ENCODE measurements at regions not wholly inside any gene's neighbourhood (a gene's known extent, or its start where the extent isn't known, plus 50 kb on each side); places are given as distances from the start of the nearest gene placed in this dataset.

DNA sequence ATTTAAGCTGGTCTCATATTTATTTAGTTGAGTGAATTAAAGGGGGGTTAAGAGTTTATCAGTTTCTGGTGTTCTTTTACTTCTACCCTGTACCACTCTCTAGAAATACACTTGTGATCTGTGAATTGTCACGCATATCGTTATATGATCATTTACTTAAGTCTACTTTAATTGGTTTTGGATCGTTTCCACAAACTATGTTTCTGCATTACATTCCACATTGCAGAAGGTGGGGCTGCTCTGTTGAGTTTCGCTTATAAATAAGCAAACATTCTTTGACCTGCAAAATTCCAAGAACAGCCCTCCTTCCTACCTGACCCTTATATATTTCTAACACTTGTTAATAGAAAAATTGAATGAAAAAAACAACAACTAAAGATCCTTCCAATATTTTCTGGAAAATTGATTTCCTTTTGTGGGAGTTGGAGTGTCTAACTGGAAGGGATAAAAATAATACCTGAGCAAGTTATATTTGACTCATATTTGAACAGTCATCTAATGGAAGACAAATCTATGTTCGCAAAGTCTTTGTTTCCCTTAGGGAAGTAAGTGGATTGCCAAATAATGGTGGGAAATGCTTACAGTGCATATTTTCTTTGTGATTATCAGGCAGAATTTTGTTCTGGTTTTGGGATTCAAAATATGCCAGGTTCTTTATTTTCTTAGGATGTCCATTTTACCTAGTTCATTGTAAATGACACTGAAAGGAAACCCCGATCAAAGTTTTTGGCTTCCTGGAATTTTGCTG is 152.7 kb downstream of the RELL1 start (continued):
- no peak for TF ChIP-seq ZNF701 (tag by site-specific recombination; IDR thresholded peaks at IDR 0.05)
- 0 out of 2 replicates have a peak, but pooled peaks have one; percentile 14 for TF ChIP-seq OVOL3 (tag by site-specific recombination; IDR thresholded peaks at IDR 0.05)
- peak; percentile 70 for TF ChIP-seq ZNF843 (tag by site-specific recombination; IDR thresholded peaks at IDR 0.05)

DNA sequence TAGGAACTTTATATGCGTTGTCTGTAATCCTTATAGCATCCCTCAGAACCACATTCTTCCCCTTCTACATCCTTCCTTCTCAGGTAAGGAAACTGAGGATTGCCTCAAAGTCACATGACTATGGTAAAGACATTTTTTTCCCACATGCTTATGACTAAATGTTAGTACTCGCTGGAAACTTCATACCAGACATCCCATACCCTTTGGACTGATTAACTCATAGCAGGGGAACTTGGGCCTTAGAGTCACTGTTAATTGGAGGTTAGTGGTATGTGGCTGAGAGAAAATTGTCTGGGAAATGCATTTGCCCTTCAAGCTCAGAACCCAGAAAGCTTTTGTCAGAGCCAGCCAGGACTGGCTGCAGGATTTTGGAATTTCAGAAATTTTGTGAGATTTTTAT is 155.0 kb downstream of the RELL1 start:
- Histone ChIP-seq H3K9me3 (ENCODE audit: control insufficient read depth, insufficient read depth, low read depth, low read length) (no peaks in the 10 kb centered on the region), H3K4me3 (ENCODE audit: low read depth, low read length) (no peak overlapping the region), H3K4me1 (ENCODE audit: control insufficient read depth, insufficient read depth, low read length) (peaks cover 4% of the 10 kb centered on the region; the same call in 1 of the 2 replicates), H3K36me3 (ENCODE audit: control insufficient read depth in 2 of 2, insufficient read depth in 1 of 2, low read length in 2 of 2) (no peaks in the 10 kb centered on the region), H3K27ac (ENCODE audit: extremely low read depth, low read depth, low read length) (no peak overlapping the region)
- CTCF ChIA-PET: no interaction called here
- no peak for TF ChIP-seq ZNF488 (tag by site-specific recombination; IDR thresholded peaks at IDR 0.05)
- TF ChIP-seq ZNF391 (tag by site-specific recombination; IDR thresholded peaks at IDR 0.05; ENCODE audit: borderline replicate concordance, low read depth): no peak
- no peak for TF ChIP-seq ZSCAN30 (tag by site-specific recombination; IDR thresholded peaks at IDR 0.05)
- TF ChIP-seq ZNF501 (tag by site-specific recombination; IDR thresholded peaks at IDR 0.05): no peak
- TF ChIP-seq SP7 (tag by site-specific recombination; IDR thresholded peaks at IDR 0.05): no peak
- no peak for TF ChIP-seq ZBTB44 (tag by site-specific recombination; IDR thresholded peaks at IDR 0.05)
- TF ChIP-seq ZBTB49 (tag by site-specific recombination; IDR thresholded peaks at IDR 0.05; ENCODE audit: low read depth): no peak
- no peak for TF ChIP-seq ZBTB21 (tag by site-specific recombination; IDR thresholded peaks at IDR 0.05)
- TF ChIP-seq ZNF174 (tag by site-specific recombination; IDR thresholded peaks at IDR 0.05): no peak
- TF ChIP-seq ZNF24 (tag by site-specific recombination; IDR thresholded peaks at IDR 0.05): no peak
- no peak for TF ChIP-seq ZNF521 (tag by site-specific recombination; IDR thresholded peaks at IDR 0.05)
- POLR2A ChIA-PET: no interaction called here

- no peaks in the 10 kb centered on the region for H3K9me3 ChIP-seq (ENCODE audit: control insufficient read depth, insufficient read depth, low read depth, low read length)
- H3K36me3 ChIP-seq (ENCODE audit: control insufficient read depth in 2 of 2, insufficient read depth in 1 of 2, low read length in 2 of 2): no peaks in the 10 kb centered on the region
- CTCF ChIA-PET: no interaction called here
- H3K4me3 ChIP-seq (ENCODE audit: low read depth, low read length): no peak overlapping the region
- H3K27ac ChIP-seq (ENCODE audit: extremely low read depth, low read depth, low read length): no peak overlapping the region
- POLR2A ChIA-PET: no interaction called here
- peaks cover 4% of the 10 kb centered on the region; the same call in 1 of the 2 replicates for H3K4me1 ChIP-seq (ENCODE audit: control insufficient read depth, insufficient read depth, low read length)
- TF ChIP-seq ZFP69B (tag by site-specific recombination; IDR thresholded peaks at IDR 0.05): no peak
- TF ChIP-seq GLI4 (tag by site-specific recombination; IDR thresholded peaks at IDR 0.05): no peak
- TF ChIP-seq ZNF791 (tag by site-specific recombination; IDR thresholded peaks at IDR 0.05): no peak
- no peak for TF ChIP-seq ZNF670 (tag by site-specific recombination; IDR thresholded peaks at IDR 0.05; ENCODE audit: low read depth)
- TF ChIP-seq ZNF146 (tag by site-specific recombination; IDR thresholded peaks at IDR 0.05): no peak
- TF ChIP-seq, protein P1, sequence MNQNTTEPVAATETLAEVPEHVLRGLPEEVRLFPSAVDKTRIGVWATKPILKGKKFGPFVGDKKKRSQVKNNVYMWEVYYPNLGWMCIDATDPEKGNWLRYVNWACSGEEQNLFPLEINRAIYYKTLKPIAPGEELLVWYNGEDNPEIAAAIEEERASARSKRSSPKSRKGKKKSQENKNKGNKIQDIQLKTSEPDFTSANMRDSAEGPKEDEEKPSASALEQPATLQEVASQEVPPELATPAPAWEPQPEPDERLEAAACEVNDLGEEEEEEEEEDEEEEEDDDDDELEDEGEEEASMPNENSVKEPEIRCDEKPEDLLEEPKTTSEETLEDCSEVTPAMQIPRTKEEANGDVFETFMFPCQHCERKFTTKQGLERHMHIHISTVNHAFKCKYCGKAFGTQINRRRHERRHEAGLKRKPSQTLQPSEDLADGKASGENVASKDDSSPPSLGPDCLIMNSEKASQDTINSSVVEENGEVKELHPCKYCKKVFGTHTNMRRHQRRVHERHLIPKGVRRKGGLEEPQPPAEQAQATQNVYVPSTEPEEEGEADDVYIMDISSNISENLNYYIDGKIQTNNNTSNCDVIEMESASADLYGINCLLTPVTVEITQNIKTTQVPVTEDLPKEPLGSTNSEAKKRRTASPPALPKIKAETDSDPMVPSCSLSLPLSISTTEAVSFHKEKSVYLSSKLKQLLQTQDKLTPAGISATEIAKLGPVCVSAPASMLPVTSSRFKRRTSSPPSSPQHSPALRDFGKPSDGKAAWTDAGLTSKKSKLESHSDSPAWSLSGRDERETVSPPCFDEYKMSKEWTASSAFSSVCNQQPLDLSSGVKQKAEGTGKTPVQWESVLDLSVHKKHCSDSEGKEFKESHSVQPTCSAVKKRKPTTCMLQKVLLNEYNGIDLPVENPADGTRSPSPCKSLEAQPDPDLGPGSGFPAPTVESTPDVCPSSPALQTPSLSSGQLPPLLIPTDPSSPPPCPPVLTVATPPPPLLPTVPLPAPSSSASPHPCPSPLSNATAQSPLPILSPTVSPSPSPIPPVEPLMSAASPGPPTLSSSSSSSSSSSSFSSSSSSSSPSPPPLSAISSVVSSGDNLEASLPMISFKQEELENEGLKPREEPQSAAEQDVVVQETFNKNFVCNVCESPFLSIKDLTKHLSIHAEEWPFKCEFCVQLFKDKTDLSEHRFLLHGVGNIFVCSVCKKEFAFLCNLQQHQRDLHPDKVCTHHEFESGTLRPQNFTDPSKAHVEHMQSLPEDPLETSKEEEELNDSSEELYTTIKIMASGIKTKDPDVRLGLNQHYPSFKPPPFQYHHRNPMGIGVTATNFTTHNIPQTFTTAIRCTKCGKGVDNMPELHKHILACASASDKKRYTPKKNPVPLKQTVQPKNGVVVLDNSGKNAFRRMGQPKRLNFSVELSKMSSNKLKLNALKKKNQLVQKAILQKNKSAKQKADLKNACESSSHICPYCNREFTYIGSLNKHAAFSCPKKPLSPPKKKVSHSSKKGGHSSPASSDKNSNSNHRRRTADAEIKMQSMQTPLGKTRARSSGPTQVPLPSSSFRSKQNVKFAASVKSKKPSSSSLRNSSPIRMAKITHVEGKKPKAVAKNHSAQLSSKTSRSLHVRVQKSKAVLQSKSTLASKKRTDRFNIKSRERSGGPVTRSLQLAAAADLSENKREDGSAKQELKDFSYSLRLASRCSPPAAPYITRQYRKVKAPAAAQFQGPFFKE (tag by site-specific recombination; IDR thresholded peaks at IDR 0.05; ENCODE audit: borderline replicate concordance): no peak
- TF ChIP-seq ZNF19 (tag by site-specific recombination; IDR thresholded peaks at IDR 0.05; ENCODE audit: low read depth): no peak
- TF ChIP-seq ZNF704 (tag by site-specific recombination; IDR thresholded peaks at IDR 0.05): no peak
Measured at GRCh38 chr4:37530451-37530850, 155.7 kb downstream of the RELL1 start.

Measured in HEK293 (cell line).